ENCODE measurements at regions not wholly inside any gene's neighbourhood (a gene's known extent, or its start where the extent isn't known, plus 50 kb on each side); places are given as distances from the start of the nearest gene placed in this dataset.

GRCh38 chr22:49179886-49180682 is 647.6 kb downstream of the BRD1 start:
- TF ChIP-seq POLR2AphosphoS5 (IDR thresholded peaks at IDR 0.05) (no peak), CTCF (IDR thresholded peaks at IDR 0.05 in 8 of 11, conservative IDR thresholded peaks at IDR 0.05 in 3 of 11) (no peak), POLR2A (IDR thresholded peaks at IDR 0.05) (no peak)

Measured in spleen (tissue), 7 donors.